ENCODE measurements at regions not wholly inside any gene's neighbourhood (a gene's known extent, or its start where the extent isn't known, plus 50 kb on each side); places are given as distances from the start of the nearest gene placed in this dataset.
A peak's percentile ranks its signal among the peaks of the same experiment; 100 is the strongest.
"Not testable (repeated sequence)": the region's sequence is repeated elsewhere in the genome, so short reads cannot be mapped to it uniquely, and the experiment has no call there.

DNA sequence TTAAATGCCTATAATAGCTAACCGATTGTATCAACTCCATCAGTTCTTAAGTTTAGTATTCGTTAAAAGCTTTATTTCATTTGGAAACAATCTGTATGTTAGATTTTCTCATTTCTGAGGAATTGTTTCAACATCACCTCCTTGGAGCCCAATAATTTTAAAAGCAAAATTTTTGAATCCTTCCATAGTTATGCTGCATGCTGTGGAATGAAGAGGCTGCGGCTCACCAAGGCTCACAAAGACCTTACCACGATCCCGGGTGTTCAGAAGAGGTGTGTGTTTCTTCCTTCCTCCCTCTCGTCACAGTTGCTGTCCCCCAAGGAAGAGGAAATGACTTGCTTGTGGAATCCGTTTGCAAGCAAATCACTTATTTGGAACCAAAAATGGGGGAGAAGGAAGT is 143.8 kb downstream of the FGF1 start:
- DNase-seq (ENCODE audit: low read depth): no peak

DNA sequence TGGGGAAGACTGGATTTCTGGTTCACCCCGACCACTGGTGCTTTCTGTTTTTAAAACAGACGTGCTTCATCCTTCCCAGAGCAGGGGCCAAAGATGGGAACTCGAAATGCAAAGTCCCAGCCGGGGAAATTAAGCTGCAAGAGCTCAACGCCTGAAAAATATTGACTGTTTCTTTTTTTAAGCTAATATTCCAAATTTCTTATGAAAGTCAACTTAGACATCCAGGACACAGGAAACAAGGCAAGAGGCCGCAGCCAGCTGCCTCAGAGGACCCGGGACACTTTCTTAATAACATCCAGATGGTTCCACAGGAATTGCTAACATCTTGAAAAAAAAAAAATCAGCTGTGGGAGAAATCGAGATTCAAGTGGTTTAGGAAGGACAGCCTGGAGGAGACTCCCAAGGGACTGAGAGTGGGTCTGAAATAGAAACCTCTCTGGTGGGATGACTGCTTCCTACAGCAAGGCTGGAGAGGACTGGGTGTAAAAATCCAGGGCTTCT is 144.9 kb downstream of the FGF1 start:
- DNase-seq (ENCODE audit: low read depth): no peak

DNA sequence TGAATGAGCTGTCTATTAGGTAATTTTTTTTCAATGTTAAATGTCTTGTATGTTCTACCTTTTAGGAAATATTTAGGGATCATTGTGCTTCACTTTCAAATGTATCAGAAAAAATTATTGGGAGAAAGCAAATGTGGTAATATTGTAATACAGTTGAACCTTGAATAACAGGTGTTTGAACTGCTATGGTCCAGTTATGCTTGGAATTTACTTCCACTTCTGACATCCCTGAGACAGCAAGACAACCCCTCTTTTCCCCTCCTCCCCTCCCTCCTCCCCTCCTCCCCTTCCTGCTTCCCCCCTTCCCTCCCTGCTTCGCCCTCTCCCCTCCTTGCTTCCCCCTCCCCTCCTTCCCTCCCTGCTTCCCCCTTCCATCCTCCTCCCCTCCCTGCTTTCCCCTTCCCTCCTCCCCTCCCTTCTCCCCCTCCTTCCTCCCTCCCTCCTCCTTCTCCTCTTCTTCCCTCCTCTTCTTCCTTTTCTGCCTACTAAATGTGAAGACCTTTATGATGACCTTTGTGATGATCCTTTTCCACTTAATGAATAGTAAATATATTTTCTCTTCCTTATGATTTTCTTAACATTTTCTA is 146.6 kb downstream of the FGF1 start:
- DNase-seq (ENCODE audit: low read depth): no peak

DNA sequence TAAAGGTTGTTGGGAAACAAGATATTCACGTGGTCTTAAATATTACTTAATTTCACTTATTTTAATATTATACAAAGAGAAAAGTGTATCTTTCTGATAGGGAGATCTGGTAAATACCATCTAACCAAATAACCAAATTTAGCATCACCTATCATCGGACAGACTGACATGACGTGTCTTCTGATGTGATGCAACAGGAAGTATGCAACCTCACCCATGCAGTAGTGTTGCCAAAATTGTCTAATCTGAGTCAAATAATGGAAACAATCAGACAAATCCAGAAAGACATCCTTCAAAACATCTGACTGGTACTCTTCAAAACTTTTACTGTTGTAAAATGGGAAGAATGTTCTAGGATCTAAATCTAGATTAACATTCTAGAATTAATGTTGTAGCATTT is 148.0 kb downstream of the FGF1 start:
- no peak for DNase-seq (ENCODE audit: low read depth)

DNA sequence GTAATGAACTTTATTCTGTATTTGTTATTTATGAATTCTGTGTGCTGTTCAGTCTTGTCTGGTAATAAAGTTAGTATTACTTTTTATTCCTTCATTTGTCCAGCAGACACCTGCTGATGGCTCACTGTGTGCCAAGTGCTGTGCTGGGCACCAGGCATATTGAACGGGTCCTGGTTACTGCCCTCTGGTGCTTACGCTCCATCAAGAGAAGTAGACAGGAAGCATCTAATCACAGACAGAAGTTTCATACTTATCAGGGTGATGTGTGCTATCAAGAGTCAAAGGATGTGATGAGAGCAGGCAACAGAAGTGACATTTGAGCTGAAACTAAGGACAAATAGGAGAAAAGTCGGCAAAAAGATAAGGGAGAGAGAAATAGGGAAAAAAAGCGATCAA is 153.1 kb downstream of the FGF1 start:
- DNase-seq (ENCODE audit: low read depth): no peak

DNA sequence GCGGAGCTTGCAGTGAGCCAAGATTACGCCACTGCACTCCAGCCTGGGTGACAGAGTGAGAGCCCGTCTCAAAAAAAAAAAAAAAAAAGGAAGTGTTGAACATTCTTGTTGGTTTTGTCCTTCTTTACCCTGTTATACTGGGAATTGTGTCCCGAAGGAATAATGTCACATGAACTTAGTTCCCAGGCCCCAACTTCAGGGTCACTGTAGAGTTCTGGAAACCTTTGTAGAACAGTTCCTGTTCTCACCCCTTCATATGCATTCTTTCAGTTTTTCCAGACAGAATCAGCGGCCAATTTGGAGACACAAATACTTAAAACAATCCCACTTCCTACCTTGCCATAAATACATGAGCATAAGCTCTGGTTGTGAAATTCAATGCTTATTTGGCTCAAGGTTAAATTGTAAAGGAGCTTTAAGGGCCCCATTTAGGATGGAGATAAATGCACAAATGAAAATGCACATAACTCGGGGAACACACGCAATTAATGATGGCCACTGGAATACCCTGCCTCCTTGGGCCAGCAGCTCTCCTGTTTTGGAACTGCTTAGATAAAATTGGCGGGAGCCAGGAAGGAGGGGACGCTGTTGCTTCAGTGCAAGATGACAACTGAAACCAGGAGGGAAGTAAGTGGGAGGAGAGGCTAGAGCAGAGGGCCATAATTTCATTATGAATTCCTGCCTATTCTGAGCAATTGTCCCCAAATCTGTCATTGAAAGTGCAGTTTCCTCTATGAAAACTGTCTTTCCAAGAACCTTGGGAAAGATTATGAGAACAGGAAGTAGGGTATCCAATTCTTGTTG is 153.7 kb downstream of the FGF1 start:
- DNase-seq (ENCODE audit: low read depth): no peak

DNA sequence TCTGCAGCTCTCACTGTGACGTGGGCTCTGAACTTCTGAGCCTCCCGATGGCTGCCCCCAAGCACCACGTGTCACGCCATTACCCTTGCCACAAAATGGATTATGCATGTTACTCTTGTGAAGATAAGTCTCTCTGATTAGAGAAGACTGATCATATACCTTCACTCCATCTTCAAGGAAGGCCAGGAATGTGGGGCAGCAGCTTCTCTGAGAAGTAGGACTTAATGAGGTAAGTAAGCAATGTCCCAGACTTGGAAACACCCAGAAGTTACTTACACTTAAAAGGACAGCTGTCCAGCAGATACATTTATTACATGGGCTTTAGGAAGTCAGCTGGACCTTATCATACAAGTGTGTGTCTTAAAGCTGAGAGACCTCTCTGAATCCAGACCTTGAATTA is 155.0 kb downstream of the FGF1 start:
- no peak for DNase-seq (ENCODE audit: low read depth)

DNA sequence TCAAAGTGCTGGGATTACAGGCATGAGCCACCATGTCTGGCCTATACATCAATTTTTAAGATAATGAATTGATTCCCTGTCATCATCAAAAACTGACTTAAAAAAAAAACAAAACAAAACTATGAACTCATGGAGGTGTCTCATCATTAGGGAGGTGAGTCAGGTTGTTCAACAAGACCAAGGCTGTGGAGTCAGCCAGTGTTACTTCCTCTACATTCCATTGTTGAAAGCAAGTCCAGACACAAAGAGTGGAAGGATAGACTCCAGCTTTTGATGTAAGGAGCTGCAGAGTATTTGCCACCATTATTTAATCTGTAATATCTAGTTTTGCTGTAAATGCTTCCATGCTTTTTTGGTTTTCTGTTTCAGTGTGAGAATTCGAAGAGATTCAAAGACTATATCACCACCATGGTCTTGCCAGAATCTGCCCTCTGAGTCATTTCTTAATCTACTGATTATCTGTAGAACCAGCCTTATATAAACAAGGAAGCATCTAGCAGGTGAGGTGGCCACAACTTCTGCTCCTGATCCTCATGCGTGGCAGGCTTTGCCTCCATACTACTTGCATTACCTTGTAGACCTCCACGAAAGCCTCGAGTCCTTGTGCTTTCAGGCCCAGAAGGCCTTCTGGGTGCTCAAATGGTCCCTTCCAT is 156.1 kb downstream of the FGF1 start:
- no peak for DNase-seq (ENCODE audit: low read depth)

DNA sequence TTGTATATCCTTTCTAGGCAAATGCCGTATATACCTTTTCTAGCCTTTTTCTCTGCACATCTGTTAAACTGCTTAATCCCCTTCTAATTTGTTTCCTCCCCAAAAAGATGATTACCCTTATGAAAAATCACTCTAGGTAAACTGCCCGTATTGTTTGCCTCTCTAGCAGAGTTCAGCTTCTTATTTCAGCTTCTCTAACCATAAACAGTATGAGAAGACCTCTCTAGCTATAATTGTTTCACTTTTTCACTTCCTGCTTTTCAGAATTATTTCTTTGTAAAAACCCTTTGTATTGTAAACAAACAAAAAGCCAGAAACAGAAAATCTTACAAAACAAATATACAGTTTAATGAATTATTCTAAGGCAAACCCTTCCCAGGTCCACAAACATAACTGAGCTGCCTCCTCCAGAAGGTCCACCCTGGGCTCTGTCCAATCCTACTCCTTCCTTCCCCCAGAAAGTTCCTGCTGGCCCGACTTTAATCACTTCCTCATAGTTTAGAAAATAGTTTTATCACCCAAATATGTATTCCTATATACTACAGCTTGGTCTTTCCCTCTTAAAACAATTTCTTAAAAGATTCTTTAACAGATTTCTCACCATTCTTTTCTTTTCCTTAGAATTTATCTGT is 158.1 kb downstream of the FGF1 start:
- DNase-seq (ENCODE audit: low read depth): no peak

DNA sequence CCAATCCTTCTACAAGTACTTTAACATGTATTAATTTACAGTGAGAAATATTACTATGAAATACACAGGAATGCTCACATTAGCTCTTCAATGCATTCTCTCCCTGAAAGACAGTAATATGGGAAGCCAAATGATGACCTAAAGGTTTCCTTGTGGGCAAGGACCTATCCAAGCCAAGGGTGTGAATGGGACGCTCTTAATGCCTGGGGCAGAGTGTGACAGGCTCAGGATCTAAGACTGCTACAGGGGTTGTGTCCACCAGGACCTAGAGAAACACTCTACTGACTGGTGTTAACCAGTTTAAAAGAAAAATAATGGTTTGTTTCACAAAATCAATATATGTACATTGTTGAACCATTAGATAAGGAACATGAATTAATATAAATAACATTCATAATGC is 158.7 kb downstream of the FGF1 start:
- no peak for DNase-seq (ENCODE audit: low read depth)

DNA sequence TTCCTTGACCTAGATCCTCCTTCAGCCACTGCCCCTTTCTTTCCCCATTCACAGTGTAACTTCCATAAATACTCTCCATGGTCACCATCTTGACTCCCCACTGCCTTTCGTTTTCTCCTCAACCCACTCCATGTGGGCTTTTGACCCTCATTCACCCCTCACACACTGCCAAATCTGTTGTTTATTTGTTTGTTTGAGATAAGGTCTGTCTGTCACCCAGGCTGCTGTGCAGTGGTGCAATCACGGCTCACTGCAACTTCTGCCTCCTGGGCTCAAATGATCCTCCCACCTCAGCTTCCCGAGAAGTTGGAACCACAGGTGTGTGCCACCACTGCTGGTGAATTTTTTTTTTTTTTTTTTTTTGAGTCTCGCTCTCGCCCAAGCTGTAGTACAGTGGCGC is 162.9 kb downstream of the FGF1 start:
- no peak for DNase-seq (ENCODE audit: low read depth)

DNA sequence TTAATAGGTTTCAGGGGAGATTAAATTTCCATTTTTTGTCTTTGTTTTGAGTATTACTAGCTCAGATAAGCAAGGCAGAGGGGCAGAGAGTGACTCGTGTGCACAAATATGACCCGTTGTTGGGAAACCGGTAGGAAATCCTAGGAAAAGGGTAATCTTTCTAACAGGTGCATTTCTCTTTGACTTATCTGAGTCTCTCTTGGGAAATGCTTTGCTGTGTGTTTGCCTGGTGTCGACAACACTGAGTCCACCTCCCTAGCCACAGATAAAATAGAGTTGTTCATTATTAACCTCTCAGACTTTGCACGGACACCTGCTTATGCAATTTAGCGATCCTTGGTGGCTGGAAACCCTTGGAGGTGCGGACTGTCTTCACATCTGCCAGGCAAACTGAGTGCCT is 164.2 kb downstream of the FGF1 start:
- DNase-seq (ENCODE audit: low read depth): no peak

DNA sequence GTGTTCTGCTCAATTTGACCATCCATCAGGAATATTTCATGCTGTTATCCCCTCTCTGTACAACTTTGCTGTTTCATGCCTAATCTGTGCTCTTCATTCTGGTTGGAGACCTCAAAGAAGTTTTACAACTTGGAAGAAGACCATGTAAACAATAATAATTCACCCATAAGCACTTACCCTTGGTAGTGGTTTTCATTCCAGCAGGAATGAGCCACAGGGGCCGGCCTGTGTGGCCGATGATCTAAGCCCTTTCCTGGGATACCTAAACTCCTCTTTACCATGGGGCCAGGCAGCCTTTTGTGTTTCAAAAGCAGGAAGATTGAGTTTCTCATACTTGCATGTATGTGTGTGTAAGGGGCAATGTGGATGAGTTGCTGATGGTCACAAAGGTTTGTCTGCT is 165.0 kb downstream of the FGF1 start:
- DNase-seq (ENCODE audit: low read depth): no peak

DNA sequence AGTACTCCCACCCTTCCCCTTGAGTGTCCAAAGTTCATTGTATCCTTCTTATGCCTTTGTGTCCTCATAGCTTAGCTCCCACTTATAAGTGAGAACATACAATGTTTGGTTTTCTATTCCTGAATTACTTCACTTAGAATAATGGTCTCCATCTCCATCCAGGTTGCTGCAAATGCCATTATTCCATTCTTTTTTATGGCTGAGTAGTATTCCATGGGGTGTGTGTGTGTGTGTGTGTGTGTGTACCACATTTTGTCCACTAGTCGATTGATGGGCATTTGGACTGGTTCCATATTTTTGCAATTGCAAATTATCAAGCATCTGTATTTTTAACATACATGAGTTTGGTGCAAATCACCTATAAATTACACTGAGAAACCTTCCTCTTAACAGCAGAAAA is 166.0 kb downstream of the FGF1 start:
- DNase-seq (ENCODE audit: low read depth): not testable (repeated sequence)

DNA sequence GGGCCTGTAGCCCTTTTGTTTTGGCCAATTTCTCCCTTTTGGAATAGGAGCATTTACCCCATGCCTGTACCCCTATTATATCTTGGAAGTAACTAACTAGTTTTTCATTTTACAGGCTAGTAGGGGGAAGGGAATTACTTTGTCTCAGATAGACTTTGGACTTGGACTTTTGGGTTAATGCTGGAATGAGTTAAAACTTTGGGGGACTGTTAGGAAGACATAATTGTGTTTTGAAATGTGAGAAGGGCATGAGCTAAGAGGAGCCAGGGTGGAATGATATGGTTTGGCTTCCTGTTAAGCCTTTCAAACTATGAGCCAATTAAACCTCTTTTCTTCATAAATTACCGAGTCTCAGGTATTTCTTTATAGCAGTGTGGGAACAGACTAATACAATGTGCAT is 168.1 kb downstream of the FGF1 start:
- DNase-seq (ENCODE audit: low read depth): no peak

DNA sequence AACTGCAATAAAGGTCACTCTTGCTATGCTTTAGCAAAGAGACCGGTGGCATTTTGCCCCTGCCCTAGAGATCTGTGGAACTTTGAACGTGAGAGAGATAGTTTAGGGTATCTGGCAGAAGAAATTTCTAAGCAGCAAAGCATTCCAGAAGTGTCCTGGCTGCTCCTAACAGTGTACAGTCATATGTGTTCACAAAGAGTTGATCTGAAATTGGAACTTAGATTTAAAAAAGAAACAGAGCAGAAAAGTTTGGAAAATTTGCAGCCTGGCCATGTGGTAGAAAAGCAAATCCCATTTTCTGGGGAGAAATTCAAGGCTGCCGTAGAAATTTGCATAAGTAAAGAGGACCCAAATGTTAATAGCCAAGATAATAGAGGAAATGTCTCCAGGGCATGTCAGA is 169.2 kb downstream of the FGF1 start:
- no peak for DNase-seq (ENCODE audit: low read depth)

DNA sequence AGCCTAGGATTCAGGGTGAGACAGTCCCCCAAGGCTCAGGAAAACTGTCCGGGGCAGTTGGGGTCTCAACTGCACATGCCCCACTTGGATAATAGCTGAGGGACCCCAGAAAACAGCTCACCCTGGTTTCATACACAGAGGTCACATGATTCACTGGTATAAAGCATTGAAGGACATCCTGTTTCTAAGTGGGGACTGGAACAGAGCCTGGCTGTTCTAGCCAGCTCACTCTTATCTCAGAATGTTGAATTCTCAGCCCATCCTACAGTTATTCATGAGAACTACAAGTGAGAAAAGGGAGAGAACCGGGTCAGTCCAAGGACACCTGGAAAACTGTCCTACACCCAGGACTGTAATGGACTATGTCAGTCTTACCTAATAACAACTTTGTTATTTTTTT is 170.9 kb downstream of the FGF1 start:
- DNase-seq (ENCODE audit: low read depth): no peak

DNA sequence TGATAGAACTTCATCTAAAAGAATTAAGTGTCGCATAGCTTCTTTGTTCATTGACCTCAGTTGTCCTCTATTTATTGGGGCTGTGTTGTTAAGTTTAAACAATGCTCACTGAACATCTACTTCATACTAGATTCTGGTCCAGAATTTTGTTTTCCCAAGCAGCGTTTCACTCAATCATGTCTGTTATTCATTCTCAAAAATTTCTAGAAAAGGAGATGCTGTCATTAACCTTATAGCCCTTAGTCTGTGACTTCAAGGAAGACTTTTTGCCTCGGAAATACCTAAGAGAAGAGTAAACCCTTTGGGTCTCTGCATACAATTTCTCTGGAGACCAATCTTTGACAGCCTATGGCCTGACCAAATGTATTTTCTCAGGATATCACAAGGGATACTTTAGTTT is 171.7 kb downstream of the FGF1 start:
- DNase-seq (ENCODE audit: low read depth): no peak

DNA sequence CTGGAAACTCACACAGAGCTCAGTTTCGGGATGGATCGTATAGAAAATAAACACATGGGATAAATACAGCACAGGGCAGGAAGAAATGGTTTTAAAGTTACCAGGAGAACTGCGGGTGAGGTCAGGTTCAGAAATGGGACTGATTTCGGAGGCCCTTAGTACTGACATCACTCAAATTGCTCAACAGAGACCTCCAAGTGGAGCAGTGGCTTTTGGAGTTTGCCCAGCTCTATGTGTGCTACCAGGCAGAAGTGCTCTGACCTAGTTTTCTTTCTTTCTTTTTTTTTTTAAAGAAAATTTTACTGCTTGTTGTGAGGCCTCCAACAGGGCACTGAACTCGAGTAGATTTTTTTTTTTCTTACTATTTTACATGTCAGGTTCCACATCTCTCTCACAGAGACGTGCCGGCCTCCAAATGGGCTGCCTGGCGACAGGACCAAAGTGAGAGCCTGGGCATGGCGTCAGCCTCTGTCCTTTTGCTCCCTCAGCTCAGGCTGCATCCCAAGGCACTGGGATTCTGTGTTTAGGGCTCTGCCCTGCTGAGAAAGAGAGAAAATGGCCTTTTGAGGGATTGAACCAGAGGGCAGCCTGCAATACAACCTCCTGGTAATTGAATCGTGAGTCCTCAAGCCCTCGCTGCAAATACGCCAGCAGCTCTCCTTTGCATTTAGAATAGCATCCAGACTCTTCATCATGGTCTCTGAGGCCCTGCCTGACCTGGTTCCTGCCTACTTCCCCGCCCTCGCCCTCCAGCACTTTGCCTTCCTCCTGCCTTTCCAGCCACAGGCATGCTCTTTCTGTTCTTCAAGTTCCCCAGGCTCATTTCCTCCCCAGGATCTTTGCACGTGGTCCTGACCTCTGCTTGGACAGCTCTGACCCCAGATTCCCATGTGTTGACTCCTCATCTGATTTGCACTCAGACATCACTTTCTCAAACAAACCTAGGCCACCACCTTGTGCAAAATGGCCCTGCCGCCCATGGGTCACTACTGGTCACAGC is 173.5 kb downstream of the FGF1 start:
- DNase-seq (ENCODE audit: low read depth): peak; percentile 41

DNA sequence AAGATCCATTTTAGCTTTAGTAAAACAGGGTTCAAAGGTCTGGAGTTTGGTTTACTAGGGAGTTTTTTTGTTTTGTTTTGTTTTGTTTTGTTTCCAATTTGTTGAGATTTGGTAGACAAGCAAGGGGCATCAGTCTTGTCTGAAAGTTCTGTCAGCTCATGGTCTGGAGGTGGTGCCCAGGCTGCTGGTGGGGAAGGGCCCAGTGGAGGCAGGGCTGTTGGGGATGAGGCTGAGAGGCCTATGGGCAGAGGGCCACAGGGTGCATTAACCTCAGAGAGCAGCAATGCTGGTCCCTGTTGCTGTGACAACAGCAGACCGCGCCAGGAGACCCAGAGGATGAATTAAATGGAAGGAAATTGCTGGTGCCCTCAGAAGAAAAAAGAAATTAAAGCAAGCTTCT is 174.5 kb downstream of the FGF1 start:
- DNase-seq (ENCODE audit: low read depth): no peak

DNA sequence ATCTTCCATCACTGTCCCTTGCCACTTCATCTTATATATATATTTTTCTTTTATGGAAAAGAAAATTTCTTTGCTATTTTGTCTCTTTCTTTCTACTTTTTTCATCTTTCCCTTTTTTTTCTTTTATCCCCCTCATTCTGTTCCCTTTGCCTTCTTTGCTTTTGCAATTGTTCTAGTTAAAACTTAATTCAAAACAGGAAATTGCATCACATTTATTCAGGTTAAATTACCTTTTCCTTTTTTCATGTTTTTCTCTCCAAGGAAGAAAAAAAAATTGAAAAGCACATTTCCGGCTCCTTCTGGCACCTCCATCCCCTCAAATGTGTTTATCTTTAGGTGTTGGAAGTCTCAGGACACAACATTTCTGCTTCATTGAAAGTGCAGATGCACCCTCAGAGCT is 176.9 kb downstream of the FGF1 start:
- no peak for DNase-seq (ENCODE audit: low read depth)

DNA sequence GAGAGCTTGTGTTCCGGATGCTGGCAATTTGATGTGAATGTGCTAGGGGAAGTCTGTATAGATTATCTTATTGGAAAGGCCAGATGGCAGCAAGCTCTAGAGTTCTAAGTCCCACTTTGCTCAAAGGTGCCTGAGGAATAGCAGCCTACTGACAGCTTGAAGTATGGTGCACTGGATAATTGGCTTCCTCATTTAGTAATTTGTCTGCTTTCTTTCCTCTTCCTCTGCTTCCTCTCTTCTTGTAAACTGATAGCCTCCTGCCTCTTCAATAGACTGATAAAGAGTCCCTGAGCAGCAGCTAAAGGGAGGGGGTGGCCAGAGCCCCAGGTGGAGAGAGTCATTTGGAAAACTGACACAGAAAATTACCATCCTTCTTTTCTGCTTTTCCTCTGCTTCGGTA is 177.3 kb downstream of the FGF1 start:
- no peak for DNase-seq (ENCODE audit: low read depth)

Measured in HS-27A (cell line).